UCSD-AML1 (cell line): ENCODE measurements at regions not wholly inside any gene's neighbourhood (a gene's known extent, or its start where the extent isn't known, plus 50 kb on each side); places are given as distances from the start of the nearest gene placed in this dataset.
"Not testable (repeated sequence)": the region's sequence is repeated elsewhere in the genome, so short reads cannot be mapped to it uniquely, and the experiment has no call there.

ENCODE experiments used
- DNase-seq: peaks from one replicate; lab custom pipeline; 2025; ENCODE audit not compliant: unreplicated experiment; lab: John Stamatoyannopoulos, UW

- DNase-seq = no peak
Observed at GRCh38 chr2:2779727-2780126, 448.7 kb upstream of the MYT1L start.

GRCh38 chr2:2777876-2778275 lies 446.8 kb upstream of the MYT1L start:
- DNase-seq = no peak

- DNase-seq = no peak
Observed at GRCh38 chr2:2777213-2777612, 446.1 kb upstream of the MYT1L start.

GRCh38 chr2:2775018-2775417 lies 443.9 kb upstream of the MYT1L start:
- DNase-seq = no peak

- no peak for DNase-seq
Observed at GRCh38 chr2:2773692-2774091, 442.6 kb upstream of the MYT1L start.

GRCh38 chr2:2773080-2773479 lies 442.0 kb upstream of the MYT1L start:
- not testable (repeated sequence) for DNase-seq

- DNase-seq = no peak
Observed at GRCh38 chr2:2771721-2772411, 440.8 kb upstream of the MYT1L start.

- DNase-seq = no peak
Observed at GRCh38 chr2:2769481-2770431, 438.7 kb upstream of the MYT1L start.

DNA sequence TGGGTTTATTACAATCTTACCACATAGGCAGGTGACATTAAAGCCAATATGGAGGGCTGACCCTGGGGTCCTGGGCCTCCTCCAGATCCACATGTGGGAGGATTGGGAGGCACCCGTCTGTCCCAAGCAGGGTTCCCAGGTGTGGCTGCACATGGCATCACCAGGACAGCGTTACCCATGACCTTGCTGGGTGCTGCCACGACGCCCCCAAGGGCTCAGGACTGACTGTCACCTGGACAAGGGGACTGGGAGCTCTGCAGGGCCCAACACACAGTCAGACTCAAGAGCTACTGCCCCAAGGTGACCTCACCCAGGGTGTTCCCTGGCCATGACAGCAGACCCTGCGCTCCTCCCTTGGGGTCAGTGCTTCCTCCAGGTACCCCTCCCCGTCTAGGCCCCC lies 437.4 kb upstream of the MYT1L start:
- no peak for DNase-seq

DNA sequence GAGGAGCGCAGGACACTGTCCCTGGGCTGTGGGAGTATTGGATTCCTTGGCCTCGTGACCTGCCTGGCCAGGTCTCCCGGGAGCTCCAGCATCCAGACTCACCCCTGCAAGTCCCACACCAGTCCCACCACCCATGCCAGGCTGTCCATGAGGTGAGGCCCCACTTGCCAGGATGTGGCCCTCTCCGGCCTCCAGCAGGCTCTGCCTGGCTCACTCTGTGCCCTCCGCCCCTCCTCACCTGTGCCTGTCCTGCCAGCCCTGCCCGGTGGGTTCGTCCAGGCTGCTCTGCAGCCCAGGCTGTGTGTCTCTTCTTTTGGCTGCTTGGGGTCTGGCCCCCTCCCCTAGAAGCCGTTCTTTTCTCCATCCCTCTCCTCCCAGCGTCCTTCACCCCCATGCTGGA lies 436.8 kb upstream of the MYT1L start:
- DNase-seq = no peak

- DNase-seq = no peak
Observed at GRCh38 chr2:2765839-2766495, 434.9 kb upstream of the MYT1L start.

- DNase-seq = no peak
Observed at GRCh38 chr2:2765176-2765800, 434.2 kb upstream of the MYT1L start.

- DNase-seq = no peak
Observed at GRCh38 chr2:2764739-2765138, 433.7 kb upstream of the MYT1L start.

- no peak for DNase-seq
Observed at GRCh38 chr2:2764001-2764355, 432.9 kb upstream of the MYT1L start.

GRCh38 chr2:2763351-2764000 lies 432.4 kb upstream of the MYT1L start:
- DNase-seq = no peak

DNA sequence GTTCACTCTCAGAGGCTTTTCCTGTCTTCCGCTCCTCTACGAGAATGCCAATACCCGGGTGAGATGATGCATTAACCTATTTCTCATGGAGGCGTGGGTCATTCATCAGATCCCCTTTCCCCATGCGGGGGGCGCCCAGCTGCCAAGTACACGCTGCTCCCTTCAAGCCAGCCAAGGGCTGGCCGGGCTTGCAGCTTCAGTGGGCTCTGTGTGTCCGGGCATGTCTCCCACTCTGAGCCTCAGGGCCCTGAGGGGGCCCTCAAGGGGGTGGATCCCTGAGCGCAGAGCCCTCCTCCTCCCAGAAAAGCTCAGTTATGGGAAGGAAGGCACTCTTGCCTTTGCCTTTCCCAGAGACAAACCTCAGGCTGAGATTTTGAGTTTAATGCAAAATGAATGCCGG lies 431.8 kb upstream of the MYT1L start:
- no peak for DNase-seq

DNA sequence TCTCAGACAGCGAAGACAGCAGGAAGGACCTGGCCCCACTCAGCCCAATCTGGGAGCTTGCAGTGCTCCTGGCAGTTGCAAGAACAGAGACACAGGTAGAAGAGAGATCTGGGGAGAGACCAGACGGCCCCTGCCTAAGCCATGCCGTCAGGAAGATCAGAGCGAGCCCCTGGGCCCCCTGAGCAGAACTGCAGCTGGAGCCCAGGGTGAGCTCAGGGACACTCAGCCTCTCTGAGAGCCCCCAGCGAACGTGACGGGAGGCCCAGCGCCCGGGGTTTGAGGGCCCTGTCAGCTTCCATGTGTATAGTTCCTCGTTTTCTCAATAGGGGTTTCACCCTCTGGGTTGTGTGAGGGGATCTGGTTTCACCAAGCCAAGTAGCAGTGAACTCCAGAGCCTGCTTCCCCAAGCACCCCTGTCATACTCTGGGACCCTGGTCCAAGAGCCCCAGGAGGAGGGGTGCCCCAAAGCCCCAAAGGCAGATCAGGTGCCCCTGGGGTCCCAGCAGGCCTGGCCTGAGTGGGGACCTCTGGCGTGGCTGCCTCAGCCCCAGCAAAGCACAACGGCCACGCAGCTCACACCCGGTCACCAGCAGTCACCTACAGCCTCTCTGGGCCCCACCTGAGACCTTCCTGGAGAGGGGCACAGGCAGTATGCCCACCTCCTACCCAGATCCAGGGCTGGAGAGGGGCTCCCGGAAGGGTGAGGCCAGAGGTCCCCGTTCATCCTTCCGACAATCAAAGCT lies 431.3 kb upstream of the MYT1L start:
- no peak for DNase-seq

DNA sequence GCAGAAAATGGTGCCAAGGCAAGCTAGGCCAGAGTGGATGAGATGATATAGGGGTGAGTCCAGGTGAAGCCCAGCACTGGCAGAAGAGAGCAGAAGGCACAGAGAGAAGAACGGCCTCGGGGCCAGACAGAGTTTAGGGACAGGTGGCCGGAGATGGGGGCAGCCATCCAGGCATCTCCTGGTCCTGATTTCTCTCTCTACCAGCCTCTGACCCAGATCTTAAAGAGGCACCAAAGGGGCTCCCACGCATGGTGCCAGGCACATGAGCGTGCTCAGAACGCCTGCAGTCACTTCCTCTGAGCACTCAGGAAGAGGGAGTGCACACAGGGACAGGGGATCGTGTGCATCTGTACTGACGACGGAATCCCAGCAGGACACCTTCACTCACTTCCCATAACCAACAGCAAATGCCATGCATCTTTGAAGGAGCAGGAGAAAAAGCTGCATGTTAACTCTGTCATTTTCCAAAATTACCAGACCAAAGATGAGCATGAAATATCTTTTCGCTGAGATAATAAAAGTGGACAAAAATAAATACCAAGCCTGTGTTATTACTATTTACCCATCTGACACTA lies 427.8 kb upstream of the MYT1L start:
- DNase-seq = no peak

DNA sequence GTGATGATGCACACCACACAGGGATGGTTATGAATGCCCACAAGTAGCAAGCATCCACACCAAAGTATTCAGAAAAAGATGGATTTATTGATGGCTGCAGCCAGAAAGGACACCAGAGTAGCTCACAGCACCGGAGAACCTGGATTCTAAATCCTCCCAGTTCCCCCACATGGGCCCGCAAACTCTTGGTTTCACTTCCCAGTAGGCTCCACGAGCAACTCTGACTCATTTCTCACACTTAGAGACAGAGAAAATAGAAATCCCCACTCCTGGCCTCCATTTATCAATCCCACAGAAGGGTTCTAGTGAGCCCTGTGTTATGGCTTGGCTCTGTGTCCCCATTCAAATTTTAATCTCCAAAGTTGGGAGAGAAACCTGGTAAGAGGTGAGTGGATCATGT lies 426.7 kb upstream of the MYT1L start:
- no peak for DNase-seq

- DNase-seq = no peak
Observed at GRCh38 chr2:2756886-2757285, 425.8 kb upstream of the MYT1L start.
